Bronchial epithelial cell (primary cell): ENCODE measurements at regions not wholly inside any gene's neighbourhood (a gene's known extent, or its start where the extent isn't known, plus 50 kb on each side); places are given as distances from the start of the nearest gene placed in this dataset.
A peak's percentile ranks its signal among the peaks of the same experiment; 100 is the strongest.
"Not testable (repeated sequence)": the region's sequence is repeated elsewhere in the genome, so short reads cannot be mapped to it uniquely, and the experiment has no call there.

Source experiments
- DNase-seq: peaks from one replicate; pipeline ENCODE4 v3.0.0-alpha.2; 2010; ENCODE audit warnings: low read depth
- FAIRE-seq: peaks from 2 replicates; lab custom pipeline; 2011; peaks lifted over from hg19 to GRCh38; lab: Jason Lieb, UNC
- H3K27me3 ChIP-seq: 2 replicates; pipeline ENCODE4 v1.5.1; 2011; ENCODE audit warnings: low read length; ENCODE audit not compliant: control insufficient read depth, insufficient read depth
- H3K36me3 ChIP-seq: 2 replicates; pipeline ENCODE4 v1.5.1; 2011; ENCODE audit warnings: low read length; ENCODE audit not compliant: control insufficient read depth, insufficient read depth
- H3K4me3 ChIP-seq: 2 replicates; pipeline ENCODE4 v1.5.1; 2011; ENCODE audit warnings: mild to moderate bottlenecking, low read depth, low read length, control low read depth
- CTCF ChIP-seq: IDR thresholded peaks from 2 replicates; pipeline ENCODE4 v1.5.1; 2011; ENCODE audit warnings: mild to moderate bottlenecking, moderate library complexity, low read length, control low read depth, inconsistent platforms; ENCODE audit not compliant: insufficient read depth, severe bottlenecking

- FAIRE-seq, H3K36me3 ChIP-seq, H3K4me3 ChIP-seq, H3K27me3 ChIP-seq: not testable (repeated sequence)
- peak; percentile 17 for DNase-seq
Measured at GRCh38 chrY:26319488-26320202, 697.7 kb downstream of the CDY1 start.

DNA sequence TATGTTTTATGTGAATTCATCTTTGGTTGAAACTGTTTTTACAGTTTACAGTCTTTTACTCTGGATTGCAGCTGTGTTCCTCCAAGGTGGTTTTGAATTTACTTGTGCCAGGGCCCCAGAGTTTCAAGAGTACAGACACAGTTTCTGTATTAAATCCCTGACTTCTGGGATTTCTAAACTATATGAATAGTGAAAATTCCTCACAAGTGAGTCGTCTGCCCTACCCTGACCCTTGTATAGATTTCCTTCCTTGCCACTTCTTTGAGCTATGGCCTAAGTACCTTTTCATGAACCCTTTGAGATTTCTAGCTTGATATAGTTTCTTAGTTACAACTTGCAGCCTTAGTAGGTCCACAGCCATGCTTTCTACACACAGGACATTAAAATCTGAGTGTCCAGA is 700.8 kb downstream of the CDY1 start:
- H3K27me3 ChIP-seq, H3K36me3 ChIP-seq, DNase-seq, FAIRE-seq, H3K4me3 ChIP-seq: not testable (repeated sequence)

DNA sequence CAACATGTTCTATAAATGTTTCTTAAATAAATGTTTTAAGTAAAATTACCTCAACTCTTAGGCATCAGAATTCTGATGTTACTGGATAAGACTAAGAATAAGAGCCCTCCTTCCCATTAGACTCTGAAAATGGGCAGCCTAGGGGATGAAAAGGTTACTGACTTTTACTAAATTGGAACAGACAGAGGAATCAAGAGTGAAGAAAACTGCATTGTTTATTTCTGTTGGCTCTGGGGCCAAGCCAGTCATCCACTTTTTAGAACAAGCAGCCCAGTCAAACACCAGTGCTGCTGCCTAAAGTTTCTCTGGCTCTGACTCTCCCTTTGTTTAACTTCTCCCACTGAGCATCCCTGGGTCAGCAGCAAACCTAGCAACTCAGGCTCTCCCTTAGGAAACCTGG is 731.0 kb downstream of the CDY1 start:
- not testable (repeated sequence) for DNase-seq, FAIRE-seq, H3K36me3 ChIP-seq, H3K27me3 ChIP-seq, H3K4me3 ChIP-seq

DNA sequence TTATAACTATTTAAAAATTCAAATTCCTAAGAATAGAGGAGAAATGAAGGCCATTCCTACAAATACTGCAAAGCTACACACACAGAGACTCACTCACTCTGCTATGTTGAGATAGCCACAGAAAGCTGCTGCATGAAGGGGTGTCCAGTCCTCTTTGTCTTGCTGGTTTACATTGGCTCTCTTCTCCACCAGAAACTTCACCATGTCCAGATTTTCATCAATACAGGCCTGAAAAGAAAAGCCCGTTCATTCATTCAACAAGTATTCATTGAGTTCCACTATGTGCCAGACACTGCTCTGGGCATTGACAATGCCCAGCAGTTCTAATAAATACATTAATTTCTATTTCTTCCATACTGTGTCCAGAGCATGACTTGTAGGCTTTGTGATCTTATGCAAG is 732.3 kb downstream of the CDY1 start:
- Histone ChIP-seq H3K27me3 (no peaks in the 10 kb centered on the region), H3K4me3 (no peak overlapping the region), H3K36me3 (no peaks in the 10 kb centered on the region)
- DNase-seq (no peak), FAIRE-seq (no peak)
- TF ChIP-seq CTCF = no peak

DNA sequence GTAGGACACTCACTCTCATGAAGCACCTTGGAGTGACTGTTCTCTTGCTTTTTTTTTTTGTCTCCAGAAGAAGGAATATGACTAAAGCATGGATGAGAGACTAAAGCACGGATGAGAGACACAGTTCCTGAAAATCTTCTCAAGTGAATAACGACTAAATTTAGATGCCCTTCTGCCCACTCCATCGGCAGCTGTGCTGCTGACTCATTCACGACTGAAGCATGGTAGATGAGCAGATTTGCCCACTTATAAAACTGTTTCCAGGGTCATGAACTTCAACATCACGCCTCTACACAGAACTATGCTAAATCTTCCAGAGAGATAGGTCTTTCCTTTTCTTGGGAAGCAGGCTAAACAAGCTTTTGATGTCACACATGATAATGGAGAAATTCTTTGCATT is 738.0 kb downstream of the CDY1 start:
- H3K27me3 ChIP-seq, FAIRE-seq, H3K36me3 ChIP-seq, DNase-seq, H3K4me3 ChIP-seq: not testable (repeated sequence)

DNA sequence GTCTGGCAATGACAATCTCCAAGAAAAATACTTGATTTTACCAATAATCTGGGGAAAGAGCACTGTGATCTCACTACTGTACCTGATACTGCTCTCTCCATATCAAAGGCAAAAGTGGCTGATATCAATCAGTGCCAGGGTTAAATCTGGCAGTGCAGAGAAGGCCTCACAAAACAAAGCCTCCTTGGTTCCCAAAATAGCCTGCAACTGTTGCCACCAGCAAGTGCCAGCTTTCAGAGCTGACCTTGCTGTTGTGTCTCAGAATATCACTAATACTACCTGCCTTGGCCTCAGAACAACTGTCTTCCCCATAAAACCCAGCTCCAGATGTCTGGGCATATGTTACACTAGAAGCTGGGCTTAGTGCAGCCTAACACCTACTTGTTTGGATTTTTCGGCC is 738.6 kb downstream of the CDY1 start:
- not testable (repeated sequence) for H3K36me3 ChIP-seq, H3K27me3 ChIP-seq, DNase-seq, FAIRE-seq, H3K4me3 ChIP-seq

GRCh38 chrY:26363442-26363841 is 741.5 kb downstream of the CDY1 start:
- not testable (repeated sequence) for H3K4me3 ChIP-seq, H3K36me3 ChIP-seq, DNase-seq, H3K27me3 ChIP-seq, FAIRE-seq

DNA sequence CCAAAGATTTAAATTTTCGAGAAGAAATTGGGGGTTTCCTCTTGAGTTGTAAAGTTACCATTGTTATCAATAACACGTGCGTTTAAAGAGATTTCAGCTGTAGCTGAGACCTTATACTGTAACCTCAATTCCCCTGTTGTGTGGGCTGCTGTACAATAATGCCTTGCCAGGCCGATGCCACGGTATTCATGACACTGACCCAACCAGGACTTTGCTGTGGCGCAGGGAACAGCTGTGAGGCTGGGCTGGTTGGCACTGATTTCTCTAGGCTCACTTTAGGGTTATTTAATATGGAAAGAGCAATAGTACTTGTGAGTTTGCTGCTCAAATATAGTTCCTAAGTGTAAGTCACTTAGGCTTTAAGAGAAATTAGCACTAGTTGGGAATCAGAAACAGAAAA is 744.2 kb downstream of the CDY1 start:
- DNase-seq, FAIRE-seq: not testable (repeated sequence)

DNA sequence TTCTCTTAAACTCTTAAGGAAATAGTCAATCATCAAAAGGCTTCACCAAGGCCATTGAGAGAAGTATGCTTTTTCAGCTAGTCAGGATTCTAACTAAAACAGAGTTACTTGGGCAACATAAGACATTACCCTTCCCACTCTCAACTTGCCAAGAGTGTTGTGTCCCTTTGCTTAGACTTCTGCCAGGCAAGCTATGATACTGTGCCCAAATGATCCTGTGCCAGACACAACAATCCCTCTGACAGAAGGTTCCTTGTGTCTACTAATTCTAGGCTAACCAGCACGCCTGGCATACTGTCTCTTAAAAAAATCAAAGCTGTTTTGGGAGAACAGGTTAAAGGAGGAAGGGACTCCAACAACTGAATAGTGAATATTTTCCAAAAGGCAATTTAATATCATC is 750.6 kb downstream of the CDY1 start:
- H3K36me3 ChIP-seq, FAIRE-seq, DNase-seq, H3K27me3 ChIP-seq, H3K4me3 ChIP-seq: not testable (repeated sequence)

More for the DNA sequence above, 744.2 kb downstream of the CDY1 start:
- H3K36me3 ChIP-seq, H3K27me3 ChIP-seq, H3K4me3 ChIP-seq: not testable (repeated sequence)

- Histone ChIP-seq H3K36me3 (no peaks in the 10 kb centered on the region), H3K27me3 (no peaks in the 10 kb centered on the region), H3K4me3 (no peak overlapping the region)
- no peak for TF ChIP-seq CTCF
- DNase-seq (no peak), FAIRE-seq (no peak)
Measured at GRCh38 chrY:26408671-26409328, 786.9 kb downstream of the CDY1 start.
